ENCODE measurements at regions not wholly inside any gene's neighbourhood (a gene's known extent, or its start where the extent isn't known, plus 50 kb on each side); places are given as distances from the start of the nearest gene placed in this dataset.

DNA sequence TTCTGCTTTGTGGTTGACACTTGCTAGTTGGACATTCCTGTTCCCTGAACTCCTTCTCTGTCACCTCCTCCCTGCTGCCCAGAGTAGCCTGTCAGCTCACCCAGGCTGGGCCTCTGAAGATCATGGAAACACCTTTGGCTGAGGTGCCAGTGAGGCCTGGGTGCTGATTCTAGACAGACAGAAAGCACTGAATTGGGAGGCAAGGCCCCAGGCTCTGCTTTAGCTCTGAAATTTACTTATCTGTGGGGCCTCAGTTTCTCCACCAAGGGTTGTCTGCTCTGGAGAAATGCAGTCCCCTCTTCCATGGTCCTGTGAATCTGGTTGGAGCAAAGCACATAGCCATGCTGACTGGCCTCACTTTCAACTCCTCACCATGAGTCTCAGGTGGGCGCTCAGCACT lies 104.6 kb upstream of the SIX3 start:
- Histone ChIP-seq H3K4me1 (0 out of 2 replicates have a peak, but pooled peaks cover 6% of the 10 kb centered on the region), H3K36me3 (ENCODE audit: control insufficient read depth, insufficient read depth, low read length) (no peaks in the 10 kb centered on the region), H3K9me3 (no peaks in the 10 kb centered on the region), H3K4me3 (ENCODE audit: low read depth, low read length) (no peak overlapping the region), H3K27me3 (replicated peaks; ENCODE audit: control insufficient read depth, insufficient read depth, low read length) (0 out of 2 replicates have a peak, but pooled peaks cover 1% of the 10 kb centered on the region)
- intact Hi-C loops (cut with micrococcal nuclease; ENCODE audit: unreplicated experiment) = no loop called here
- no peaks in the 10 kb centered on the region for H3K36me3 Mint-ChIP-seq (ENCODE audit: insufficient read depth, unreplicated experiment)
- H3K27ac Mint-ChIP-seq (ENCODE audit: unreplicated experiment) = no peak overlapping the region
- ChIA-PET CTCF (no interaction called here), POLR2A (no interaction called here)
- TF ChIP-seq, protein P1, sequence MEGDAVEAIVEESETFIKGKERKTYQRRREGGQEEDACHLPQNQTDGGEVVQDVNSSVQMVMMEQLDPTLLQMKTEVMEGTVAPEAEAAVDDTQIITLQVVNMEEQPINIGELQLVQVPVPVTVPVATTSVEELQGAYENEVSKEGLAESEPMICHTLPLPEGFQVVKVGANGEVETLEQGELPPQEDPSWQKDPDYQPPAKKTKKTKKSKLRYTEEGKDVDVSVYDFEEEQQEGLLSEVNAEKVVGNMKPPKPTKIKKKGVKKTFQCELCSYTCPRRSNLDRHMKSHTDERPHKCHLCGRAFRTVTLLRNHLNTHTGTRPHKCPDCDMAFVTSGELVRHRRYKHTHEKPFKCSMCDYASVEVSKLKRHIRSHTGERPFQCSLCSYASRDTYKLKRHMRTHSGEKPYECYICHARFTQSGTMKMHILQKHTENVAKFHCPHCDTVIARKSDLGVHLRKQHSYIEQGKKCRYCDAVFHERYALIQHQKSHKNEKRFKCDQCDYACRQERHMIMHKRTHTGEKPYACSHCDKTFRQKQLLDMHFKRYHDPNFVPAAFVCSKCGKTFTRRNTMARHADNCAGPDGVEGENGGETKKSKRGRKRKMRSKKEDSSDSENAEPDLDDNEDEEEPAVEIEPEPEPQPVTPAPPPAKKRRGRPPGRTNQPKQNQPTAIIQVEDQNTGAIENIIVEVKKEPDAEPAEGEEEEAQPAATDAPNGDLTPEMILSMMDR (IDR thresholded peaks at IDR 0.05; ENCODE audit: insufficient read depth in 1 of 2, low read depth in 1 of 2, low read length in 1 of 2, severe bottlenecking in 1 of 2, unreplicated experiment in 1 of 2) = no peak
- no peak overlapping the region for H3K4me3 Mint-ChIP-seq (ENCODE audit: unreplicated experiment)
- H3K4me1 Mint-ChIP-seq (ENCODE audit: low read depth, unreplicated experiment) = peaks cover 8% of the 10 kb centered on the region
- DNase-seq = no peak
- no peaks in the 10 kb centered on the region for H3K9me3 Mint-ChIP-seq (ENCODE audit: unreplicated experiment)
- H3K27me3 Mint-ChIP-seq (ENCODE audit: insufficient read depth, unreplicated experiment) = peaks cover 3% of the 10 kb centered on the region
- BruUV-seq (replicated peaks) = no TSS peak

DNA sequence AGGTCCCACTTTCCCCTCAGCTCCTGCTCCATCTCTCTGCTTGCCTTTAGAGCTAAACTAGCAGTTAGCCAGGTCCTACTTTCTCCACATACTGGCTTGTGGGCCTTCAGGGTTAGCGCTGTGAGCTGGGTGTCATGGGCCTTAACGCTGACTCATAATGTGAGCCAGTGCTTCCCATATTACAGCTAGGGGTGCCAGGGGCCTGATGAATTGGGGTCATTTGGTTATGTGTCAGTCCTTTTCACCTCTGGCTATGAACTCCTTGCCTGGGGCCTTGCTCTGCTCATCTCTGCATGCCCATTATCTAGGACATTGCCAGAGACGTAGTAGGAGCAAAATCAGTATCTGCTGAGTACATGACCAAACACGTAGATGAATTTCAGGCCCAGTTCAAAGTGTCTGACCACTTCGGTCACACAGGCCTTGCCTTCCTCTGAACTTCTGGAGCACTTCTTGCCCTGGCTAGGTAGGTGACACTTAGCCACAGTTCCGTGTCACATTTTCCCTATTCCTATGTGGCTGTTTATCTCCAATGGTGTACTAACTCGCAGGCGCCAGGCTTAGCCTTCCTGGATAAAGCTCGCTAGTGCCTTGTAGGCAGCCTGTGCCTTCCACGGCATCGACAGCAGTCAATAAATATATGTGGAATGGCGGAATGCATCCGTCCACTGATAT lies 103.2 kb upstream of the SIX3 start:
- Mint-ChIP-seq H3K4me1 (ENCODE audit: low read depth, unreplicated experiment) (peaks cover 8% of the 10 kb centered on the region), H3K36me3 (ENCODE audit: insufficient read depth, unreplicated experiment) (no peaks in the 10 kb centered on the region), H3K27ac (ENCODE audit: unreplicated experiment) (no peak overlapping the region), H3K27me3 (ENCODE audit: insufficient read depth, unreplicated experiment) (peaks cover 2% of the 10 kb centered on the region), H3K4me3 (ENCODE audit: unreplicated experiment) (no peak overlapping the region), H3K9me3 (ENCODE audit: unreplicated experiment) (no peaks in the 10 kb centered on the region)
- CTCF ChIA-PET = no interaction called here
- Histone ChIP-seq H3K9me3 (no peaks in the 10 kb centered on the region), H3K4me3 (ENCODE audit: low read depth, low read length) (no peak overlapping the region), H3K27me3 (replicated peaks; ENCODE audit: control insufficient read depth, insufficient read depth, low read length) (no peaks in the 10 kb centered on the region), H3K4me1 (0 out of 2 replicates have a peak, but pooled peaks cover 6% of the 10 kb centered on the region), H3K36me3 (ENCODE audit: control insufficient read depth, insufficient read depth, low read length) (no peaks in the 10 kb centered on the region)
- TF ChIP-seq, protein P1 (IDR thresholded peaks at IDR 0.05; ENCODE audit: insufficient read depth in 1 of 2, low read depth in 1 of 2, low read length in 1 of 2, severe bottlenecking in 1 of 2, unreplicated experiment in 1 of 2) = no peak
- DNase-seq = no peak
- POLR2A ChIA-PET = no interaction called here
- no TSS peak for BruUV-seq (replicated peaks)
- intact Hi-C loops (cut with micrococcal nuclease; ENCODE audit: unreplicated experiment) = no loop called here

DNA sequence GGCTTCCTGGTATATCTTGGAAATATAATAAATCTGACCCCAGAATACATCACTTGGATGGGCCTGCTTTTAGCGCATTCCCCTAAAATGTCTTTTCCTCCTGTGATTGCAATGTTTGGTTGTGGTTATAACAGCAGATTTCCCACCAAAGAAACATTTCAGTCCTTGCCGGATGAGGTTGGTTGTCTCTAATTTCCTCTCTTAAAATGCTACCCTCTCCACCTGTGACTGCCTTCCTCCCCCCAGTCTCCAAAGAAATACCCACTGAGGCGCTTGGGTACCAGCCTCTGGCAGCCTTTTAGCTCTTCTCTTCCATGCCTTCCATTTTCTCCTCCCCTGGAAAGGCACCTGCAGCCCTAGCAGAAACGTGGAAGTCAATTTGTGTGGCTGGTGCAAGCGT lies 102.1 kb upstream of the SIX3 start:
- no TSS peak for BruUV-seq (replicated peaks)
- POLR2A ChIA-PET = no interaction called here
- DNase-seq = no peak
- Mint-ChIP-seq H3K4me3 (ENCODE audit: unreplicated experiment) (no peak overlapping the region), H3K27ac (ENCODE audit: unreplicated experiment) (no peak overlapping the region), H3K9me3 (ENCODE audit: unreplicated experiment) (no peaks in the 10 kb centered on the region), H3K4me1 (ENCODE audit: low read depth, unreplicated experiment) (peaks cover 8% of the 10 kb centered on the region), H3K36me3 (ENCODE audit: insufficient read depth, unreplicated experiment) (no peaks in the 10 kb centered on the region), H3K27me3 (ENCODE audit: insufficient read depth, unreplicated experiment) (peaks cover under 1% of the 10 kb centered on the region)
- Histone ChIP-seq H3K4me1 (0 out of 2 replicates have a peak, but pooled peaks cover 6% of the 10 kb centered on the region), H3K9me3 (no peaks in the 10 kb centered on the region), H3K36me3 (ENCODE audit: control insufficient read depth, insufficient read depth, low read length) (no peaks in the 10 kb centered on the region), H3K4me3 (ENCODE audit: low read depth, low read length) (no peak overlapping the region), H3K27me3 (replicated peaks; ENCODE audit: control insufficient read depth, insufficient read depth, low read length) (no peaks in the 10 kb centered on the region)
- CTCF ChIA-PET = no interaction called here
- TF ChIP-seq, protein P1 (IDR thresholded peaks at IDR 0.05; ENCODE audit: insufficient read depth in 1 of 2, low read depth in 1 of 2, low read length in 1 of 2, severe bottlenecking in 1 of 2, unreplicated experiment in 1 of 2) = no peak
- intact Hi-C loops (cut with micrococcal nuclease; ENCODE audit: unreplicated experiment) = no loop called here

Measured in Caco-2 (cell line).